Kidney (tissue), 13 donors: ENCODE measurements at regions not wholly inside any gene's neighbourhood (a gene's known extent, or its start where the extent isn't known, plus 50 kb on each side); places are given as distances from the start of the nearest gene placed in this dataset.

Experiments used
- DNase-seq, 5 donors: peaks; one replicate each; pipeline ENCODE4 v3.0.0-alpha.2; 2013 to 2020
- FAIRE-seq: peaks from 2 replicates; lab custom pipeline; 2012; peaks lifted over from hg19 to GRCh38; lab: Jason Lieb, UNC
- H3K27ac ChIP-seq, 2 donors: one replicate each; pipeline ENCODE4 v1.7.0; 2013; ENCODE audit warnings: low read depth in 2 of 2, low read length in 2 of 2, inconsistent platforms in 1 of 2
- H3K27me3 ChIP-seq: one replicate; pipeline ENCODE4 v1.7.1; 2013; ENCODE audit warnings: low read length, inconsistent platforms; ENCODE audit not compliant: control insufficient read depth, insufficient read depth
- H3K36me3 ChIP-seq, 3 donors: one replicate each; pipeline versions ENCODE4 v1.7.0 to v1.7.1; 2013; ENCODE audit warnings: low read length in 3 of 3, control low read depth in 1 of 3, inconsistent platforms in 1 of 3; ENCODE audit not compliant: insufficient read depth in 3 of 3, control insufficient read depth in 2 of 3
- H3K4me1 ChIP-seq, 3 donors: one replicate each; pipeline versions ENCODE4 v1.7.0 to v1.7.1; 2013; ENCODE audit warnings: low read length in 3 of 3, inconsistent platforms in 1 of 3, low read depth in 1 of 3; ENCODE audit not compliant: control insufficient read depth in 2 of 3, insufficient read depth in 2 of 3
- H3K4me3 ChIP-seq, 3 donors: one replicate each; pipeline versions ENCODE4 v1.7.0 to v1.8.1; 2013; ENCODE audit warnings: low read length in 3 of 3, control low read depth in 1 of 3, inconsistent platforms in 1 of 3
- H3K9ac ChIP-seq, 3 donors: one replicate each; pipeline versions ENCODE4 v1.7.0 to v1.7.1; 2013; ENCODE audit warnings: low read length in 3 of 3, control low read depth in 1 of 3, inconsistent platforms in 1 of 3
- H3K9me3 ChIP-seq, 3 donors: one replicate each; pipeline versions ENCODE4 v1.7.0 to v1.7.1; 2013; ENCODE audit warnings: low read length in 3 of 3, control low read depth in 1 of 3, inconsistent platforms in 1 of 3; ENCODE audit not compliant: control insufficient read depth in 2 of 3, insufficient read depth in 1 of 3
- CTCF ChIP-seq: IDR thresholded peaks from 3 replicates; pipeline ENCODE4 v1.5.1; 2012; ENCODE audit warnings: mild to moderate bottlenecking, moderate library complexity, borderline replicate concordance; ENCODE audit not compliant: insufficient read depth; ENCODE audit errors: extremely low read depth
- intact Hi-C: fragments of 100-400 bp; cut with DNase I; formaldehyde crosslinking; loops from one replicate; pipeline ENCODE4 v1.11.1; 2022
- donor health status: control.
- donor health status: control.
- donor health status: control.
- donor health status: control.
- donor health status: control.
- donor health status: DM: yes; HTN: yes; CAD: no.
- donor health status: Normal renal cell carcinoma (clear cell type).

DNA sequence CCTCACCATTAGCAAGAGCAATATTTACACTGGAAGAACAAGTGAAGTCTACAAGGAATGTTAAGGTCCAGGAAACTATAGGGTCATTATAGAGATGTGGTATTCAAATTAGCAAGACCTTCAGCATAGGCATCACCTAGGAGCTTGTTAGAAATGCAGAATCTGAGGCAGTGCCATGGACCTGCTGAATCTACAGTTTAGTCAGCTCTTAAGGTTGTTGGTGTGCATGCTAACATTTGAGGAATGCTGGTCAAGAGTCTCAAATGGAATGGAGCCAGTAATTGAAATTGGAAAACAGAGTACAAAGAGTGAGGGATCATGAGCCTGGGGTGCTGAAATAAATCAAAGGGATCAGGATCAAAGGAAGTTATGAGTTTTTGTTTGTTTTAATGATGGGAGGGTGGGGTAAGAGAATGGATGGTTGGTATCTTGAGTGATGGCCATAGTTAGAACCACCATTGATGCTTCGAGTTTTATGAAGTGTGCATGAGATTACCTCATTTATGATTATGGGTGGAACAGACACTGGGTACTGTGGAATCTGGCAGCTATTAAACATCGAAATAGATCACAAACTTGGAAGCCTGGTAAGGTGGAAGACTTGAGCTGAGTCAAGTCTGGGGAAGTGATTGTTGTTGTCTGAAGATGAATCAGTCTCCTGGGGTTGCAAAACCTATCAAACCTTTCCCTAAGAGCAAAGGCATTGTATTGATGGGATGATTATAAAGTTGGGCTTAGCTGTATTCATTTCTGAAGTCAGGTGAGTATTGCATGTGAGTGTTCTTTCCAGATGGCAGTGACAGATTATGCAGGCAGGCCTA lies 323.3 kb upstream of the E2F7 start:
- H3K4me3 ChIP-seq, result no peak overlapping the region
- H3K4me1 ChIP-seq, result no peaks in the 10 kb centered on the region
- intact Hi-C loops, result no loop called here
- H3K9me3 ChIP-seq, result no peaks in the 10 kb centered on the region
- H3K27ac ChIP-seq, result no peak overlapping the region
- H3K36me3 ChIP-seq, result no peaks in the 10 kb centered on the region
- H3K27me3 ChIP-seq, result no peaks in the 10 kb centered on the region
- DNase-seq (no peak), FAIRE-seq (no peak)
- no peak overlapping the region for H3K9ac ChIP-seq
- TF ChIP-seq CTCF, result no peak

DNA sequence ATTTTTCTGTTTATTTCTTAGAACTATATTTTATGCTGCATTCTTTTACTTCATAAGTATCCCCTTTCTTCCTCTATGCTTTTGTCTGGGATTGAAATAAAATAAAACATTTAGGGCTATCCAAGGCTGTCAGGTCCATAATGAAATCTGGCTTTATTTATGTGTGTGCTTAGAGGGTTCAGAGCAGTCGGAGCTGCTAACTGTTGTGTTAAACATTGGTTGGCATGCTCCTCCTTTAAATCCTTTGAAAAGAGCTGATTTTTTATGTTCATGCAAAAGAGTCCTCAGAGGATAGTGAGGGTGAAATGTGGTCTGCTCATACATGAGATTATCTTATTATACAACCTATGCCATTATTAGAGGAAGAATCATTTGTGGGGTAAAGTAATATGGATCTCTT lies 322.3 kb upstream of the E2F7 start:
- DNase-seq (no peak), FAIRE-seq (no peak)
- no peaks in the 10 kb centered on the region for H3K36me3 ChIP-seq
- H3K9ac ChIP-seq, result no peak overlapping the region
- no peaks in the 10 kb centered on the region for H3K4me1 ChIP-seq
- no peaks in the 10 kb centered on the region for H3K9me3 ChIP-seq
- no peaks in the 10 kb centered on the region for H3K27me3 ChIP-seq
- no peak overlapping the region for H3K4me3 ChIP-seq
- TF ChIP-seq CTCF, result no peak
- intact Hi-C loops, result no loop called here
- no peak overlapping the region for H3K27ac ChIP-seq

GRCh38 chr12:77387214-77387613 lies 321.8 kb upstream of the E2F7 start:
- no peak for TF ChIP-seq CTCF
- no peak for FAIRE-seq

GRCh38 chr12:77384941-77385340 lies 319.6 kb upstream of the E2F7 start:
- intact Hi-C loops, result no loop called here
- Histone ChIP-seq H3K9ac (no peak overlapping the region), H3K27me3 (no peaks in the 10 kb centered on the region), H3K27ac (no peak overlapping the region), H3K4me1 (no peaks in the 10 kb centered on the region), H3K36me3 (no peaks in the 10 kb centered on the region), H3K4me3 (no peak overlapping the region), H3K9me3 (no peaks in the 10 kb centered on the region)
- DNase-seq, result no peak
- no peak for FAIRE-seq
- no peak for TF ChIP-seq CTCF

More at GRCh38 chr12:77387214-77387613, 321.8 kb upstream of the E2F7 start:
- DNase-seq, result no peak
- H3K27ac ChIP-seq, result no peak overlapping the region
- H3K36me3 ChIP-seq, result no peaks in the 10 kb centered on the region
- H3K9ac ChIP-seq, result no peak overlapping the region
- intact Hi-C loops, result no loop called here
- no peak overlapping the region for H3K4me3 ChIP-seq
- H3K4me1 ChIP-seq, result no peaks in the 10 kb centered on the region
- H3K27me3 ChIP-seq, result no peaks in the 10 kb centered on the region
- H3K9me3 ChIP-seq, result no peaks in the 10 kb centered on the region
